DND-41 (cell line): ENCODE measurements at regions not wholly inside any gene's neighbourhood (a gene's known extent, or its start where the extent isn't known, plus 50 kb on each side); places are given as distances from the start of the nearest gene placed in this dataset.

Experiments used
- ATAC-seq: fragments of 200-7000 bp; cut with Tn5 transposase; 3 replicates; pipeline ENCODE4 v1.9.1; 2021; ENCODE audit warnings: low read depth; ENCODE audit not compliant: insufficient read depth
- DNase-seq: peaks from one replicate; pipeline ENCODE4 v3.0.0-alpha.2; 2020
- H2AFZ ChIP-seq: 2 replicates; pipeline ENCODE4 v1.6.0; 2012; ENCODE audit warnings: low read depth, low read length
- H3K27ac ChIP-seq: 2 replicates; pipeline ENCODE4 v1.5.1; 2012; ENCODE audit warnings: low read length, inconsistent platforms
- H3K27me3 ChIP-seq: fragments of 200-600 bp; sonication (generic); 2 replicates; pipeline ENCODE4 v1.6.0; 2012; ENCODE audit warnings: low read length, mild to moderate bottlenecking, inconsistent platforms; ENCODE audit not compliant: insufficient read depth, poor library complexity
- H3K36me3 ChIP-seq: 2 replicates; pipeline ENCODE4 v1.5.1; 2012; ENCODE audit warnings: low read length, inconsistent platforms; ENCODE audit not compliant: insufficient read depth
- H3K4me1 ChIP-seq: 2 replicates; pipeline ENCODE4 v1.5.1; 2012; ENCODE audit warnings: mild to moderate bottlenecking, low read length; ENCODE audit not compliant: insufficient read depth
- H3K4me2 ChIP-seq: 2 replicates; pipeline ENCODE4 v1.6.0; 2012; ENCODE audit warnings: mild to moderate bottlenecking, moderate library complexity, low read length, inconsistent platforms; ENCODE audit not compliant: insufficient read depth
- H3K4me3 ChIP-seq, 2 experiments: fragments of 200-600 bp in 1 of 2; shearing (Covaris generic) in 1 of 2; 2 replicates each; pipeline ENCODE4 v1.5.1; 2012 to 2016; ENCODE audit warnings: inconsistent platforms in 2 of 2, low read length in 2 of 2, mild to moderate bottlenecking in 2 of 2, low read depth in 1 of 2, moderate library complexity in 1 of 2
- H3K79me2 ChIP-seq: 2 replicates; pipeline ENCODE4 v1.6.0; 2012; ENCODE audit warnings: low read length, inconsistent platforms; ENCODE audit not compliant: insufficient read depth
- H3K9ac ChIP-seq: 2 replicates; pipeline ENCODE4 v1.6.0; 2012; ENCODE audit warnings: low read depth, mild to moderate bottlenecking, inconsistent platforms, low read length, moderate library complexity
- H3K9me3 ChIP-seq: 2 replicates; pipeline ENCODE4 v1.5.1; 2012; ENCODE audit warnings: low read length, moderate library complexity, mild to moderate bottlenecking, inconsistent platforms; ENCODE audit not compliant: insufficient read depth, severe bottlenecking
- H4K20me1 ChIP-seq: 2 replicates; pipeline ENCODE4 v1.6.0; 2012; ENCODE audit warnings: low read length; ENCODE audit not compliant: insufficient read depth
- CTCF ChIP-seq: IDR thresholded peaks from 2 replicates; pipeline ENCODE4 v1.5.1; 2012; ENCODE audit warnings: borderline replicate concordance, low read length, moderate library complexity, mild to moderate bottlenecking; ENCODE audit not compliant: poor library complexity, severe bottlenecking; ENCODE audit errors: extremely low read depth
- EZH2 ChIP-seq: IDR thresholded peaks from 3 replicates; pipeline ENCODE4 v1.6.1; 2012; ENCODE audit warnings: borderline replicate concordance, low read depth, mild to moderate bottlenecking, moderate library complexity, low read length, inconsistent platforms; ENCODE audit not compliant: severe bottlenecking

- no peaks in the 10 kb centered on the region for H4K20me1 ChIP-seq
- no peak overlapping the region for H3K27ac ChIP-seq
- H3K9ac ChIP-seq, result no peak overlapping the region
- no peak overlapping the region for H2AFZ ChIP-seq
- ATAC-seq (no peak), DNase-seq (no peak)
- H3K4me2 ChIP-seq, result no peak overlapping the region
- H3K4me3 ChIP-seq, result no peak overlapping the region
- H3K9me3 ChIP-seq, result no peaks in the 10 kb centered on the region
- H3K4me1 ChIP-seq, result no peaks in the 10 kb centered on the region
- TF ChIP-seq EZH2 (no peak), CTCF (no peak)
- H3K79me2 ChIP-seq, result no peaks in the 10 kb centered on the region
- H3K27me3 ChIP-seq, result no peaks in the 10 kb centered on the region
- no peaks in the 10 kb centered on the region for H3K36me3 ChIP-seq
Observed at GRCh38 chr1:186757851-186758250, 70.9 kb upstream of the PLA2G4A start.

GRCh38 chr1:186754542-186755145 lies 74.1 kb upstream of the PLA2G4A start:
- Histone ChIP-seq H2AFZ (no peak overlapping the region), H3K4me1 (no peaks in the 10 kb centered on the region), H3K27me3 (no peaks in the 10 kb centered on the region), H3K9ac (no peak overlapping the region), H3K4me3 (no peak overlapping the region), H3K27ac (no peak overlapping the region), H3K79me2 (no peaks in the 10 kb centered on the region), H4K20me1 (no peaks in the 10 kb centered on the region), H3K9me3 (no peaks in the 10 kb centered on the region), H3K4me2 (no peak overlapping the region), H3K36me3 (no peaks in the 10 kb centered on the region)
- TF ChIP-seq EZH2 (no peak), CTCF (no peak)
- DNase-seq (no peak), ATAC-seq (no peak)

- H3K4me3 ChIP-seq, result no peak overlapping the region
- no peak overlapping the region for H2AFZ ChIP-seq
- H3K79me2 ChIP-seq, result no peaks in the 10 kb centered on the region
- H3K9ac ChIP-seq, result no peak overlapping the region
- H3K4me2 ChIP-seq, result no peak overlapping the region
- no peaks in the 10 kb centered on the region for H3K27me3 ChIP-seq
- H3K36me3 ChIP-seq, result no peaks in the 10 kb centered on the region
- no peaks in the 10 kb centered on the region for H4K20me1 ChIP-seq
- no peak for ATAC-seq
- DNase-seq, result no peak
- no peaks in the 10 kb centered on the region for H3K9me3 ChIP-seq
- H3K4me1 ChIP-seq, result no peaks in the 10 kb centered on the region
- H3K27ac ChIP-seq, result no peak overlapping the region
- no peak for TF ChIP-seq CTCF
- no peak for TF ChIP-seq EZH2
Observed at GRCh38 chr1:186753241-186753640, 73.0 kb upstream of the PTGS2 start.

DNA sequence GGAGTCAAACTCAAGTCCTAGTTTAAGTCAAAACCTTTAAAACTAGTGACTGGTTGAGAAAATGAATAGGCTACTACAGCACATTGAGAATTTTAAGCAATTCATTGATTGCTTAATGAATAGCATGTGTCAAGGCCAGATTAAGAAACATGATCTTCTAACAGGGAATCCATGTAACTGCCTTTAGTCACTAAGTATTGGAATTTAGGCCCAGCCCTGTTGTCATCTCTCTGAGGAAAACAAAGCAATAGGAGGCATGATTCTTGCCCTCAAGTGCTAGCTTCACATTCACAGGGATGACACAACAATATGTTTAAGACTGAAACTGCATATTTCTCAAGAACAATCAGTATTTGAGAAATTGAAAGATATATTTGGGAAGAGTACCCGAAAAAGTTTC lies 70.0 kb upstream of the PTGS2 start:
- H3K79me2 ChIP-seq, result no peaks in the 10 kb centered on the region
- no peak for TF ChIP-seq EZH2
- H3K4me2 ChIP-seq, result no peak overlapping the region
- no peaks in the 10 kb centered on the region for H3K36me3 ChIP-seq
- no peaks in the 10 kb centered on the region for H3K27me3 ChIP-seq
- H3K27ac ChIP-seq, result no peak overlapping the region
- H3K9me3 ChIP-seq, result peaks cover 6% of the 10 kb centered on the region
- no peaks in the 10 kb centered on the region for H3K4me1 ChIP-seq
- no peak for ATAC-seq
- H2AFZ ChIP-seq, result no peak overlapping the region
- no peak overlapping the region for H3K9ac ChIP-seq
- no peaks in the 10 kb centered on the region for H4K20me1 ChIP-seq
- DNase-seq, result no peak
- H3K4me3 ChIP-seq, result no peak overlapping the region
